ENCODE measurements at regions not wholly inside any gene's neighbourhood (a gene's known extent, or its start where the extent isn't known, plus 50 kb on each side); places are given as distances from the start of the nearest gene placed in this dataset.

GRCh38 chr13:109913186-109913585, 126.8 kb upstream of the IRS2 start:
- no peak overlapping the region for H3K27ac Mint-ChIP-seq (ENCODE audit: unreplicated experiment)
- no peaks in the 10 kb centered on the region for H3K36me3 Mint-ChIP-seq (ENCODE audit: unreplicated experiment)
- no peak for TF ChIP-seq CTCF (IDR thresholded peaks at IDR 0.05; ENCODE audit: partially characterized antibody, unreplicated experiment)
- no peaks in the 10 kb centered on the region for H3K27me3 Mint-ChIP-seq (ENCODE audit: unreplicated experiment)
- no peak overlapping the region for H3K4me3 Mint-ChIP-seq (ENCODE audit: unreplicated experiment)
- H3K4me1 Mint-ChIP-seq (ENCODE audit: low read depth, unreplicated experiment) = no peaks in the 10 kb centered on the region
- no peaks in the 10 kb centered on the region for H3K9me3 Mint-ChIP-seq (ENCODE audit: unreplicated experiment)
- DNase-seq = no peak

GRCh38 chr13:109910194-109910593, 123.8 kb upstream of the IRS2 start:
- Mint-ChIP-seq H3K36me3 (ENCODE audit: unreplicated experiment) (no peaks in the 10 kb centered on the region), H3K27me3 (ENCODE audit: unreplicated experiment) (no peaks in the 10 kb centered on the region), H3K4me1 (ENCODE audit: low read depth, unreplicated experiment) (no peaks in the 10 kb centered on the region), H3K4me3 (ENCODE audit: unreplicated experiment) (no peak overlapping the region), H3K9me3 (ENCODE audit: unreplicated experiment) (peaks cover 1% of the 10 kb centered on the region), H3K27ac (ENCODE audit: unreplicated experiment) (no peak overlapping the region)
- TF ChIP-seq CTCF (IDR thresholded peaks at IDR 0.05; ENCODE audit: partially characterized antibody, unreplicated experiment) = no peak
- no peak for DNase-seq

DNA sequence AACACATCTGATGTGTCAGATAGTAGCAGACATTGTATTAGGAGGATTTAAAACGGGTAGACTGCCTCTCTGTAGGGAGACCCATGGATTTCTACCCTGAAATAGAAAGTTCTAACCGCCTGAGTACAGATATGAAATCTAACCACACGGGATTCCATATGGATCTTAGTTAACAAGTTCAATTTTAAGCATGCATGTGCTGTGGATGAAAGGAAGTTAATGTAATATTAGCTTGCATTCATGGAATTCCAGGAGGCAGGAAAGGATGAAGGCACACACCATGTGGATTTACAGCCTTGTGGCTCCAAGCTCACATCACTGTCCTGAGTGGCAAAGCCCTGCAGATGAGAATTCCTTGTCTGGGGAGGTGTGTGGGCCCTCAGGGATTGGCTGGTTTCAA, 120.6 kb upstream of the IRS2 start:
- no peak overlapping the region for H3K4me3 Mint-ChIP-seq (ENCODE audit: unreplicated experiment)
- no peaks in the 10 kb centered on the region for H3K36me3 Mint-ChIP-seq (ENCODE audit: unreplicated experiment)
- no peak overlapping the region for H3K27ac Mint-ChIP-seq (ENCODE audit: unreplicated experiment)
- H3K27me3 Mint-ChIP-seq (ENCODE audit: unreplicated experiment) = no peaks in the 10 kb centered on the region
- no peak for TF ChIP-seq CTCF (IDR thresholded peaks at IDR 0.05; ENCODE audit: partially characterized antibody, unreplicated experiment)
- no peaks in the 10 kb centered on the region for H3K4me1 Mint-ChIP-seq (ENCODE audit: low read depth, unreplicated experiment)
- no peak for DNase-seq
- peaks cover 1% of the 10 kb centered on the region for H3K9me3 Mint-ChIP-seq (ENCODE audit: unreplicated experiment)

DNA sequence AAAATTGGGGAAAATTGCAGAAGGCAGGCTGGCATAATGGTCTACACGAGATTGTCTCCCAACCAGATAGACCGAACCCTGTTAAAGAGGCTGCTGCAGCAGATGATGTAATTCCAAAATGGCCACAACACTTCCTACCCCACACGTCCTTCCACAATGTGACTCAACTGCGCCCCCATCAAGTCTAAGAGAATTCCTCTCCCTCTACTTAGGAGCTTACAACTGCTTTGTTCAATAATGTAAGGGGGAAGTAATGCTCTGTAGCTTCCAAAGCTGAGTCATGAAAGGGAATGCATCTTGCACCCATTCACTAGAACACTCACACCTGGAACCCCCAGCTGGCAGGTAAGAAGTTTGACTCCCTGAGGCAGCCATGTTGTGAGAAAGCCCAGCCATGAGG, 117.8 kb upstream of the IRS2 start:
- Mint-ChIP-seq H3K4me3 (ENCODE audit: unreplicated experiment) (no peak overlapping the region), H3K36me3 (ENCODE audit: unreplicated experiment) (no peaks in the 10 kb centered on the region), H3K4me1 (ENCODE audit: low read depth, unreplicated experiment) (peaks cover 8% of the 10 kb centered on the region), H3K27ac (ENCODE audit: unreplicated experiment) (no peak overlapping the region), H3K9me3 (ENCODE audit: unreplicated experiment) (peaks cover 1% of the 10 kb centered on the region), H3K27me3 (ENCODE audit: unreplicated experiment) (no peaks in the 10 kb centered on the region)
- no peak for TF ChIP-seq CTCF (IDR thresholded peaks at IDR 0.05; ENCODE audit: partially characterized antibody, unreplicated experiment)
- DNase-seq = no peak

- H3K36me3 Mint-ChIP-seq (ENCODE audit: unreplicated experiment) = no peaks in the 10 kb centered on the region
- no peak for DNase-seq
- H3K4me1 Mint-ChIP-seq (ENCODE audit: low read depth, unreplicated experiment) = peaks cover 8% of the 10 kb centered on the region
- no peak overlapping the region for H3K4me3 Mint-ChIP-seq (ENCODE audit: unreplicated experiment)
- no peak overlapping the region for H3K27ac Mint-ChIP-seq (ENCODE audit: unreplicated experiment)
- no peak for TF ChIP-seq CTCF (IDR thresholded peaks at IDR 0.05; ENCODE audit: partially characterized antibody, unreplicated experiment)
- no peaks in the 10 kb centered on the region for H3K9me3 Mint-ChIP-seq (ENCODE audit: unreplicated experiment)
- H3K27me3 Mint-ChIP-seq (ENCODE audit: unreplicated experiment) = no peaks in the 10 kb centered on the region
These were observed 114.4 kb upstream of the IRS2 start for GRCh38 chr13:109900741-109901140.

Measured in glutamatergic neuron (in vitro differentiated cells).